GM10266 (cell line): ENCODE measurements at regions not wholly inside any gene's neighbourhood (a gene's known extent, or its start where the extent isn't known, plus 50 kb on each side); places are given as distances from the start of the nearest gene placed in this dataset.

Experiments used
- DNase-seq: peaks from one replicate; pipeline ENCODE4 v3.0.0; 2012; ENCODE audit errors: extremely low spot score
- CTCF ChIP-seq: IDR thresholded peaks from 2 replicates; pipeline ENCODE4 v1.5.1; 2012; ENCODE audit warnings: mild to moderate bottlenecking, low read depth; ENCODE audit not compliant: control insufficient read depth, insufficient read depth; ENCODE audit errors: missing control alignments

- DNase-seq: no peak
- TF ChIP-seq CTCF: no peak
Observed at GRCh38 chr15:29377161-29377560, 107.5 kb upstream of the NSMCE3 start.

- DNase-seq: no peak
- TF ChIP-seq CTCF: no peak
Observed at GRCh38 chr15:29376590-29376989, 107.0 kb upstream of the NSMCE3 start.

- TF ChIP-seq CTCF: no peak
- no peak for DNase-seq
Observed at GRCh38 chr15:29369261-29369660, 99.6 kb upstream of the NSMCE3 start.

GRCh38 chr15:29364426-29365078 lies 94.9 kb upstream of the NSMCE3 start:
- no peak for DNase-seq

GRCh38 chr15:29361560-29361959 lies 91.9 kb upstream of the NSMCE3 start:
- TF ChIP-seq CTCF: no peak
- DNase-seq: no peak

More at GRCh38 chr15:29364426-29365078, 94.9 kb upstream of the NSMCE3 start:
- TF ChIP-seq CTCF: no peak

- no peak for TF ChIP-seq CTCF
- no peak for DNase-seq
Observed at GRCh38 chr15:29360152-29360551, 90.5 kb upstream of the NSMCE3 start.

GRCh38 chr15:29356786-29357185 lies 87.2 kb upstream of the NSMCE3 start:
- DNase-seq: no peak
- TF ChIP-seq CTCF: no peak
